C4-2B (cell line): ENCODE measurements at regions not wholly inside any gene's neighbourhood (a gene's known extent, or its start where the extent isn't known, plus 50 kb on each side); places are given as distances from the start of the nearest gene placed in this dataset.

Experiments used
- CTCF ChIP-seq: fragments of 450-650 bp; conservative IDR thresholded peaks from 2 replicates; pipeline ENCODE4 v1.5.1; 2017; ENCODE audit warnings: mild to moderate bottlenecking
- ZFX ChIP-seq: fragments of 450-650 bp; IDR thresholded peaks from 2 replicates; pipeline ENCODE4 v1.6.1; 2017

GRCh38 chr10:108000365-108000764 is 835.9 kb upstream of the SORCS1 start:
- TF ChIP-seq CTCF (no peak), ZFX (no peak)
